NCI-H82 (cell line): ENCODE measurements at regions not wholly inside any gene's neighbourhood (a gene's known extent, or its start where the extent isn't known, plus 50 kb on each side); places are given as distances from the start of the nearest gene placed in this dataset.

Source experiments
- DNase-seq: peaks from one replicate; lab custom pipeline; 2025; lab: John Stamatoyannopoulos, UW

GRCh38 chr2:19809206-19809605 lies 92.6 kb downstream of the TTC32 start:
- no peak for DNase-seq

GRCh38 chr2:19807866-19808265 lies 93.9 kb downstream of the TTC32 start:
- no peak for DNase-seq

DNA sequence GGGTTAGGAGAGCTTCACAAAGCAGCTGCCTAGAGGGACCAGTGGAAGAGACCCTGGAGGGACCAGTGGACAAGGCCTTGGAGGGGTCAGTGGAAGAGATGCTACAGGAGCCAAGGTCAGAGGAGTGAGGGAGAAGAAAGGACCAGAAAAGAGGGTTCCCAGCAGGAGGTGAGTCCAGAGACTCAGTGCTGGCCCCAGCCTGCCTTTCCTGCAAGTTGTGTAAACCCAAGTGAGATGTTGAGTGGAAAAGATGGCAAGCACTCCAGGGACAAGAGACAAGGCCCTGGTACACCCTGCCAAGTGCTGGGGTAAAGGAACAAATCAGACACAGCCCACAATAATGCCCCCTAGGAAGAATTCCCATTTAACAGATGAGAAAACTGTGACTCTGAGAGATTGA lies 94.4 kb downstream of the TTC32 start:
- no peak for DNase-seq

- DNase-seq, result no peak
Observed at GRCh38 chr2:19806591-19806990, 95.2 kb downstream of the TTC32 start.

GRCh38 chr2:19806131-19806530 lies 95.7 kb downstream of the TTC32 start:
- DNase-seq, result no peak

- DNase-seq, result no peak
Observed at GRCh38 chr2:19805266-19805665, 96.5 kb downstream of the TTC32 start.

GRCh38 chr2:19804639-19805260 lies 97.0 kb downstream of the TTC32 start:
- DNase-seq, result no peak

GRCh38 chr2:19802086-19802841 lies 99.5 kb downstream of the TTC32 start:
- DNase-seq, result no peak

- DNase-seq, result no peak
Observed at GRCh38 chr2:19801367-19802080, 100.3 kb downstream of the TTC32 start.

GRCh38 chr2:19800796-19801195 lies 101.0 kb downstream of the TTC32 start:
- no peak for DNase-seq

- DNase-seq, result no peak
Observed at GRCh38 chr2:19799881-19800780, 101.7 kb downstream of the TTC32 start.

DNA sequence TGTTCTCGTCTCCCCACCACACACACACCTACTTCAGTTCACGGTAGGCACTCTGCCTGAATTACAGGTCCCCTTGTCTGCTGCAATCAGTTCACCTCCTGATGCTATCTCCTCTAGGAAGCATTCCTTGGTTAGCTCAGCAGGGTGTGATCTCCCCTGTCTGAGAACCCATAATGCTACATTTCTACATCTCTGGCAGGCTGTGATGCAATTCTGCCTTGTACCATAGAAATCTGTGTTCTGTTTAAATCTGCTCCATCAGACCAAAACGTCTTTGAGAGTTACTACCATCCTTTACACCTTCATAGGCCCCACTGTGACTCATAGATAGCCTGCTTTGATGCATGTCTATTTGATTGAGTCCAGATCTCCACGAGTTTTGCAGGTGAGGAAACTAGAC lies 103.9 kb downstream of the TTC32 start:
- DNase-seq, result no peak

- no peak for DNase-seq
Observed at GRCh38 chr2:19797243-19797810, 104.5 kb downstream of the TTC32 start.

- no peak for DNase-seq
Observed at GRCh38 chr2:19796035-19796695, 105.6 kb downstream of the TTC32 start.

- DNase-seq, result no peak
Observed at GRCh38 chr2:19793132-19793750, 108.5 kb downstream of the TTC32 start.

- no peak for DNase-seq
Observed at GRCh38 chr2:19790291-19790690, 111.5 kb downstream of the TTC32 start.

DNA sequence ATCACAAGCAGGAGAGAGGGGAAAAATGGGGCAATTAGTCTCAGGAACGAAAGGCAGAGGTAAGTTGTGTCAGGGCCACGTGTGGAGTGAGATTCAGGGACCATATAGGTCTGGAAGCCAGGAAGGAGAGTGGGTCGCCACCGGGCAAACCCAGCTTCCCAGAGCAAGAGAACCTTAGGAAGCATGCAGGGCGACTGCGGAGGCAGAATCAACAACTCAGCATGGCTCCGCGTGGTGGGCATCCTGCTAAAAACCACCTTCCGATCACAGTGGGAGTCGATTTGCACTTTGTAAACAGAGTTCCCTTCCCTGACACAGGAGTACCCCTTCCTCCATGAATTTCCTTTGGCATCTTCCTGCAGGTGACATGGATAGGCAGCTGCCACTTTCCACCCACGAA lies 114.6 kb downstream of the TTC32 start:
- DNase-seq, result no peak

GRCh38 chr2:19786408-19787058 lies 115.2 kb downstream of the TTC32 start:
- no peak for DNase-seq

DNA sequence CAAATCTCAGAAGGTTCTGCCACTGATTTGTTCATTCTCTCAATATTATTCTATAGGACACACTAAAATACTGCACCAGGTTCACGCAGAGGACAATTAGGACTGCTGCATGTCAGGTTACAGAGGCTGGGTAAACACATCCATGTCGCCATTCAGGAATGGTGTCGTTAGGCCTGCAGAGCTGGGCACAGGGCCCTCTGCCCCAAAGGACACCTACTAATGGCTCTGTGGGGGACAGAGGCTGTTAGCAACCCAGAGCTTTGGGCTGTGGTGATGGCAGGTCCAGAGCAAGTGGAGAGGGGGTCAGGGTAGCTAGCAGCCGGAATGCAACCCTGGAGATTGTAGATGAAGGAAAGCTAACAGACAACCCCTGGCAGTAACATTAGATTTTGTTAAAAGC lies 115.9 kb downstream of the TTC32 start:
- no peak for DNase-seq

DNA sequence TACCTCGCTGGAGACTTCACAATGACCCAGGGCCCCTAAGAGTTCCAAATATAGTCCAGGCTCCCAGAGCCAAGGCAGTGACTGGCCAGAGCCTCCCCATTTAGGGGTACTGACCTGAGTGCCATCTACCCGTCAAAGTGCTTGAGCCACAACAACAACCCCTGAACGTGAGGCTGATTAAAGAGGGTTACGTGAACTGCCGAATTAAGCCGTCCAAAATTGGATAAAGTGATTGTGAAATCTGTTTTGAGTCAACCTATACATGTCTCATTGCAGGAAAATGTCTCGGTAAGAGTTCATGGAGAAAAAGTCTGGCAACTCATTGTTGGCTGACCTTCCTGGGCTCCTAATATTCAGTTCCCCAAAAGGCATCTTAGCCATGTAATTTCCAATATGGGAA lies 116.3 kb downstream of the TTC32 start:
- peak; percentile 88 for DNase-seq
